GM12892 (cell line): ENCODE measurements at regions not wholly inside any gene's neighbourhood (a gene's known extent, or its start where the extent isn't known, plus 50 kb on each side); places are given as distances from the start of the nearest gene placed in this dataset.

Experiments used
- DNase-seq: peaks from one replicate; pipeline ENCODE4 v3.0.0; 2011; ENCODE audit not compliant: insufficient read length
- FAIRE-seq: peaks from 2 replicates; lab custom pipeline; 2011; peaks lifted over from hg19 to GRCh38; lab: Jason Lieb, UNC
- POLR2A ChIP-seq: IDR thresholded peaks from 2 replicates; pipeline ENCODE4 v1.6.1; 2011; ENCODE audit warnings: low read depth, low read length, control low read depth
- POLR2AphosphoS5 ChIP-seq: IDR thresholded peaks from 2 replicates; pipeline ENCODE4 v1.6.1; 2011; ENCODE audit warnings: low read depth, low read length, control low read depth
- TAF1 ChIP-seq: IDR thresholded peaks from 2 replicates; pipeline ENCODE4 v1.6.1; 2011; ENCODE audit warnings: low read depth, mild to moderate bottlenecking, control low read depth, low read length, borderline replicate concordance

- no peak for FAIRE-seq
- TF ChIP-seq TAF1 (no peak), POLR2A (no peak), POLR2AphosphoS5 (no peak)
- DNase-seq = no peak
Observed at GRCh38 chr15:47929138-47929803, 191.5 kb upstream of the SLC24A5 start.

DNA sequence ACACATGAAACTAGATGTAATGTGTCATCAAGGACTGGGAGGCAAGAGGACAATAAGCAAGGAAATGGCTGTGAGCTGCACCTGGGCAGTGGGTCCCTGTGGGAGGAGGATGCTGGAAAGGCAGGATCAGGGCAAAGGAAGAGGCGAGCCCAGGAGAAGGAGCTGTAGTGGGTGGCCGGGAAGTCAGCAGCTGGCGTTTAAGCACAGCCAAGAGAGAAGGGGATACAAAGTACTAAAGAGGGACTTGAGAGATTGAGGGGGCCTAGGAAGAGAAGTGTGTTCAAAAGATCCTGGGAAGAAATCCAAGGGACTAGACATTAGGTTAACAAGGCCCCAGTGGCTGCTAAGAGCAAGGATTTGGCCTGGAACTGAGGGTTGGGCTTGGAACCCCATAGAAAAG lies 188.5 kb upstream of the SLC24A5 start:
- FAIRE-seq (no peak), DNase-seq (no peak)
- TF ChIP-seq POLR2A = no peak

DNA sequence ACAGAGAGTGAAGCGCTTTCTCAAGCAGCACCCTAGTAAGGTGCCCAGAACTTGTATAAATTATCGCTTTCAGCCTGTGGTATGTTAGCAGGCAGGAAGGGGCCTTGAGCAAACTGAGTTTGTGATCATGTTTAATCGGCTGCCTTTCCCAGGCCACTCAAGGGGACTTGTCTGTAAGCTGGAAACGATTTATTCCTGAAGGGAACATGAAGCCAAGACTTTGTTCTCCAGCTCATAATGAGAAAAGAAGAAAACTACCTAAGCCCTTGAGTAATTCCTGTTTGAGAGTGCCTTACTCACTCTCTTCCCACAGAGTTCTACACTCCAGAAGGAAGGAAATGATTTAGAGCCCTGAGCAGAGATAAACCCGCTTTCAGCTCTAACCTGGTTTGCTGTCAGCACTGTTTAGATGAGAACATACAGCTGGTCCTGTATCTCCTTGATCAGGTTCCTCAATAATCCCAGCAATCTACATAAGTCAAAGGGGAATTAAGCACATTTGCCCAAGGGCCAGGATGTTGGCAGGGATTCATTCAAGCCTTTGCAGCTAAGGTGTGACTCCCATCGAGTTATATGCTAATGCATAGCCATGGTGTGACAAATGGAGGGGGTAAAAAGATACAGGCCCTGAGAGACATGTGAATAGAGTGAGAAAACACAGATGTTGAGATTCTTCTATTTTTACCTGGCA lies 187.7 kb upstream of the SLC24A5 start:
- TF ChIP-seq TAF1 = no peak
- no peak for TF ChIP-seq POLR2AphosphoS5
- TF ChIP-seq POLR2A = no peak
- DNase-seq = no peak
- FAIRE-seq = no peak

GRCh38 chr15:47933865-47934264 lies 186.9 kb upstream of the SLC24A5 start:
- no peak for TF ChIP-seq TAF1
- no peak for TF ChIP-seq POLR2A
- no peak for TF ChIP-seq POLR2AphosphoS5
- no peak for DNase-seq
- FAIRE-seq = no peak

GRCh38 chr15:47934342-47934741 lies 186.4 kb upstream of the SLC24A5 start:
- TF ChIP-seq POLR2A = no peak
- TF ChIP-seq POLR2AphosphoS5 = no peak
- no peak for TF ChIP-seq TAF1
- DNase-seq = no peak

GRCh38 chr15:47937834-47938233 lies 183.0 kb upstream of the SLC24A5 start:
- FAIRE-seq (no peak), DNase-seq (no peak)
- TF ChIP-seq TAF1 (no peak), POLR2A (no peak), POLR2AphosphoS5 (no peak)

More at GRCh38 chr15:47934342-47934741, 186.4 kb upstream of the SLC24A5 start:
- no peak for FAIRE-seq

- FAIRE-seq = no peak
Observed at GRCh38 chr15:47944637-47945288, 176.0 kb upstream of the SLC24A5 start.

GRCh38 chr15:47945872-47946650 lies 174.7 kb upstream of the SLC24A5 start:
- FAIRE-seq = no peak
- TF ChIP-seq POLR2A (no peak), TAF1 (no peak), POLR2AphosphoS5 (no peak)
- DNase-seq = no peak

More at GRCh38 chr15:47944637-47945288, 176.0 kb upstream of the SLC24A5 start:
- no peak for TF ChIP-seq POLR2A
- no peak for TF ChIP-seq POLR2AphosphoS5
- no peak for TF ChIP-seq TAF1
- no peak for DNase-seq

DNA sequence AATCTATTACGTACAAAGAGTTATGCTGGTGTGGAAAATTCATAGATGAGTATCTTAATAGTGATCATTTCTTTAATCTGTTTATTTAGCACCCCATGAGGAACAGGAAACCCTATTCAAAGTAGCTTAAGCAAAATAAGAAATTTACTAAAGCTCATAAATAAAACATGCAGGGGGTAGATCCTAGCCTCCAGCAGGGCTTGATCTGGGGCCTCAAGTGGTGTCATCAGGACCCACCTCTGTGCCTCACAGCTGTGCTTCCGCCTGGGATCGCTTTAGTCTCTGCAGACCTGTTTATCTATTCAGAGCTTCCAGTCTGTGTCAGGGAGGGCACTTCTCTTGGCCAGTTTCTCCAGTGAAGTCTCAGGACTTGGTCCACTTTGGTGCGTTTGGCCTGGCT lies 171.0 kb upstream of the SLC24A5 start:
- DNase-seq (no peak), FAIRE-seq (no peak)
- no peak for TF ChIP-seq TAF1
- TF ChIP-seq POLR2AphosphoS5 = no peak
- TF ChIP-seq POLR2A = no peak

DNA sequence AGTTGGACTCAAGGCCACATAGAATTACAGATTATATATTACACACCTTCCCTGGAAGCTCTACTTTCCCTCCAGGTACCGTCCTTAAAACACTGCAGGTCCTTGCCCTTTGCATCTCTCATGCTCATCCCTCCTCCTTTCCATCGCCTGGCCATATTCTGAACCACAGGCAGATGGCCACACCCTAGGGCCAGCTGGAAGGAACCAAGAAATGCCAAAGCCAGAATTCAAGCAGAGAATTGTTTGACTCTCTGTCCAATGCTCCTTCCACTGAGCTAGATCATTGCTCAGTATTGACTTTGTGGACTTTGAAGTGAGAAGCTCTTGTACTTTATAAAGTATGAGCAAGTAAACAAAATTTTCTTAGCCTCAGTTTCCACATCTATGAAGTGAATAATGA lies 170.3 kb upstream of the SLC24A5 start:
- TF ChIP-seq POLR2AphosphoS5 (no peak), TAF1 (no peak), POLR2A (no peak)
- no peak for DNase-seq
- FAIRE-seq = no peak

DNA sequence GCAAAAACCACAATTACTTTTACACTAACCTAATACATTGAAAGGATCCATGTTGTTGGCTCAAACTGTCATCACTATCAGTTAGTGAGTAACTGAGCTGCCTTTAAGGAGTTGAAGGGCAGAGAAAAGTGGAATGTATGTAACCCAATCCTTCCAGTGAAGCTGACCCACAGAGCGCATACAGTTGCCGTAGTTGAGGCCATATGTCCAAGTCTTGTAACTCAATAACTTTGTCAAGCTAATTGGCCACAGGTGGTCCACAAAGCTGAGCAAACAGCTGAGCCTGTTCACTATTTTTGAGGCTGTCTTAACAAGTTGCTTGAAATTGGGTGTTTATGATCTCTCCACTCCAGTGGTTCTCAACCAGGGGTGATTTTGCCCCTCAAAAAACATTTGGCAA lies 169.0 kb upstream of the SLC24A5 start:
- no peak for FAIRE-seq
- DNase-seq = no peak
- TF ChIP-seq TAF1 (no peak), POLR2AphosphoS5 (no peak), POLR2A (no peak)
